IPS-NIHi7 (cell line): ENCODE measurements at regions not wholly inside any gene's neighbourhood (a gene's known extent, or its start where the extent isn't known, plus 50 kb on each side); places are given as distances from the start of the nearest gene placed in this dataset.
"Not testable (repeated sequence)": the region's sequence is repeated elsewhere in the genome, so short reads cannot be mapped to it uniquely, and the experiment has no call there.

Experiments
- DNase-seq: peaks from one replicate; pipeline ENCODE4 v3.0.0; 2012; ENCODE audit warnings: mixed read lengths; ENCODE audit errors: extremely low spot score

GRCh38 chr5:12772276-12772675 lies 868.0 kb upstream of the CTNND2 start:
- no peak for DNase-seq

GRCh38 chr5:12759377-12759776 lies 855.1 kb upstream of the CTNND2 start:
- DNase-seq = no peak

- no peak for DNase-seq
Observed at GRCh38 chr5:12757035-12757434, 852.8 kb upstream of the CTNND2 start.

GRCh38 chr5:12745537-12745936 lies 841.3 kb upstream of the CTNND2 start:
- no peak for DNase-seq

- no peak for DNase-seq
Observed at GRCh38 chr5:12743582-12743981, 839.3 kb upstream of the CTNND2 start.

- DNase-seq = no peak
Observed at GRCh38 chr5:12730354-12730753, 826.1 kb upstream of the CTNND2 start.

GRCh38 chr5:12716664-12717063 lies 812.4 kb upstream of the CTNND2 start:
- DNase-seq = no peak

GRCh38 chr5:12707560-12707959 lies 803.3 kb upstream of the CTNND2 start:
- DNase-seq = no peak

- DNase-seq = no peak
Observed at GRCh38 chr5:12704955-12705354, 800.7 kb upstream of the CTNND2 start.

GRCh38 chr5:12703254-12703653 lies 799.0 kb upstream of the CTNND2 start:
- no peak for DNase-seq

GRCh38 chr5:12695651-12696050 lies 791.4 kb upstream of the CTNND2 start:
- no peak for DNase-seq

- no peak for DNase-seq
Observed at GRCh38 chr5:12691330-12691729, 787.1 kb upstream of the CTNND2 start.

GRCh38 chr5:12690361-12690760 lies 786.1 kb upstream of the CTNND2 start:
- DNase-seq = no peak

- no peak for DNase-seq
Observed at GRCh38 chr5:12683249-12683648, 779.0 kb upstream of the CTNND2 start.

GRCh38 chr5:12679731-12680130 lies 775.5 kb upstream of the CTNND2 start:
- no peak for DNase-seq

GRCh38 chr5:12675959-12676358 lies 771.7 kb upstream of the CTNND2 start:
- no peak for DNase-seq

- no peak for DNase-seq
Observed at GRCh38 chr5:12672141-12672540, 767.9 kb upstream of the CTNND2 start.

GRCh38 chr5:12669326-12669725 lies 765.1 kb upstream of the CTNND2 start:
- no peak for DNase-seq

GRCh38 chr5:12668564-12668963 lies 764.3 kb upstream of the CTNND2 start:
- no peak for DNase-seq

- not testable (repeated sequence) for DNase-seq
Observed at GRCh38 chr5:12667818-12668217, 763.6 kb upstream of the CTNND2 start.

- not testable (repeated sequence) for DNase-seq
Observed at GRCh38 chr5:12665772-12666171, 761.5 kb upstream of the CTNND2 start.

GRCh38 chr5:12662545-12663314 lies 758.5 kb upstream of the CTNND2 start:
- no peak for DNase-seq

- DNase-seq = no peak
Observed at GRCh38 chr5:12661617-12662370, 757.5 kb upstream of the CTNND2 start.
